HG03558 (cell line): ENCODE measurements at regions not wholly inside any gene's neighbourhood (a gene's known extent, or its start where the extent isn't known, plus 50 kb on each side); places are given as distances from the start of the nearest gene placed in this dataset.

ENCODE experiments used
- ATAC-seq: cut with Tn5 transposase; IDR thresholded peaks from one replicate; pipeline ENCODE4 v1.9.1; 2021; ENCODE audit warnings: moderate number of reproducible peaks; ENCODE audit not compliant: unreplicated experiment; ENCODE audit errors: extremely low read depth

- ATAC-seq, result no peak
These were observed 261.0 kb downstream of the NSG2 start for GRCh38 chr5:174306345-174307030.

GRCh38 chr5:174307031-174307408 is 261.5 kb downstream of the NSG2 start:
- ATAC-seq, result no peak

GRCh38 chr5:174307656-174308271 is 262.3 kb downstream of the NSG2 start:
- no peak for ATAC-seq

GRCh38 chr5:174309131-174309795 is 263.8 kb downstream of the NSG2 start:
- no peak for ATAC-seq

- no peak for ATAC-seq
These were observed 264.7 kb downstream of the NSG2 start for GRCh38 chr5:174310243-174310642.

- no peak for ATAC-seq
These were observed 265.2 kb downstream of the NSG2 start for GRCh38 chr5:174310706-174311105.

GRCh38 chr5:174311121-174311520 is 265.6 kb downstream of the NSG2 start:
- no peak for ATAC-seq

- no peak for ATAC-seq
These were observed 266.2 kb downstream of the NSG2 start for GRCh38 chr5:174311531-174312269.

- no peak for ATAC-seq
These were observed 266.7 kb downstream of the NSG2 start for GRCh38 chr5:174312270-174312617.

GRCh38 chr5:174312641-174313040 is 267.1 kb downstream of the NSG2 start:
- ATAC-seq, result no peak

GRCh38 chr5:174313615-174314014 is 268.1 kb downstream of the NSG2 start:
- ATAC-seq, result no peak

GRCh38 chr5:174314261-174314660 is 268.8 kb downstream of the NSG2 start:
- no peak for ATAC-seq

GRCh38 chr5:174315471-174315870 is 270.0 kb downstream of the NSG2 start:
- ATAC-seq, result no peak

- no peak for ATAC-seq
These were observed 270.4 kb downstream of the NSG2 start for GRCh38 chr5:174315871-174316270.

- no peak for ATAC-seq
These were observed 270.8 kb downstream of the NSG2 start for GRCh38 chr5:174316326-174316725.

GRCh38 chr5:174317256-174317894 is 271.9 kb downstream of the NSG2 start:
- no peak for ATAC-seq

GRCh38 chr5:174318578-174318977 is 273.1 kb downstream of the NSG2 start:
- no peak for ATAC-seq

- no peak for ATAC-seq
These were observed 274.0 kb downstream of the NSG2 start for GRCh38 chr5:174319551-174319950.

- no peak for ATAC-seq
These were observed 274.5 kb downstream of the NSG2 start for GRCh38 chr5:174320051-174320450.

- ATAC-seq, result no peak
These were observed 278.4 kb downstream of the NSG2 start for GRCh38 chr5:174323878-174324281.

GRCh38 chr5:174324680-174325079 is 279.2 kb downstream of the NSG2 start:
- no peak for ATAC-seq
